ENCODE measurements at regions not wholly inside any gene's neighbourhood (a gene's known extent, or its start where the extent isn't known, plus 50 kb on each side); places are given as distances from the start of the nearest gene placed in this dataset.

- Histone ChIP-seq H3K79me2 (ENCODE audit: insufficient read depth, low read length) (no peaks in the 10 kb centered on the region), H3K18ac (ENCODE audit: insufficient read length, low read depth, low read length) (no peak overlapping the region), H4K8ac (replicated peaks; ENCODE audit: insufficient read length, low read depth, low read length) (no peak overlapping the region), H4K91ac (ENCODE audit: insufficient read length, low read depth, low read length) (no peak overlapping the region), H2BK15ac (ENCODE audit: low read depth, low read length) (no peak overlapping the region), H4K5ac (ENCODE audit: insufficient read length, low read depth, low read length) (no peak overlapping the region), H3K9me3 (ENCODE audit: control insufficient read depth, low read depth, low read length) (no peaks in the 10 kb centered on the region), H3K79me1 (ENCODE audit: insufficient read depth, low read depth, low read length, poor library complexity, severe bottlenecking) (no peaks in the 10 kb centered on the region), H3K4me1 (ENCODE audit: insufficient read depth, low read length) (peaks cover 14% of the 10 kb centered on the region; the same call in 1 of the 2 replicates), H2BK5ac (ENCODE audit: insufficient read length, low read length) (no peak overlapping the region), H3K56ac (ENCODE audit: insufficient read length, low read depth, low read length) (no peak overlapping the region), H2AFZ (ENCODE audit: low read length) (no peak overlapping the region), H2AK5ac (ENCODE audit: insufficient read length, low read length) (no peak overlapping the region), H3T11ph (ENCODE audit: low read length) (no peak overlapping the region), H2BK12ac (ENCODE audit: insufficient read length, low read depth, low read length) (no peak overlapping the region), H2BK120ac (ENCODE audit: low read depth, low read length, poor library complexity, severe bottlenecking) (no peak overlapping the region), H3K23ac (ENCODE audit: insufficient read length, low read depth, low read length) (no peak overlapping the region), H4K20me1 (ENCODE audit: control insufficient read depth, insufficient read depth, insufficient read length) (no peaks in the 10 kb centered on the region), H3K4ac (ENCODE audit: low read depth, low read length) (no peak overlapping the region), H3K4me2 (ENCODE audit: insufficient read depth, insufficient read length, low read length) (no peak overlapping the region), H3K27ac (ENCODE audit: insufficient read length, low read depth, low read length) (no peak overlapping the region), H3K23me2 (ENCODE audit: insufficient read length, low read depth, low read length, poor library complexity, severe bottlenecking) (peaks cover 5% of the 10 kb centered on the region), H3K27me3 (ENCODE audit: insufficient read depth, low read length) (no peaks in the 10 kb centered on the region), H2BK20ac (ENCODE audit: low read depth, low read length, poor library complexity, severe bottlenecking) (no peak overlapping the region), H3K14ac (ENCODE audit: insufficient read depth, low read length) (no peak overlapping the region; the same call in 1 of the 2 replicates), H3K9ac (ENCODE audit: extremely low read depth, insufficient read length, low read length) (no peak overlapping the region)
- Mint-ChIP-seq H3K9me3 (no peaks in the 10 kb centered on the region; a peak in 1 of 5 replicates), H3K27ac (no peak overlapping the region), H3K4me1 (peaks cover 33 to 51% of the 10 kb centered on the region in 2 experiments), H3K27me3 (ENCODE audit: low read depth) (peaks cover 22% of the 10 kb centered on the region), H3K36me3 (ENCODE audit: insufficient read depth in 1 of 3, low read depth in 3 of 3) (no peaks in the 10 kb centered on the region; a peak in 1 of 7 replicates), H3K4me3 (no peak overlapping the region)
- WGBS (ENCODE audit: extremely low coverage, insufficient read length, low lambda C conversion rate), result no CpG with 5 or more reads among the region's 17 CpGs
- no peak for DNase-seq
- no peak for TF ChIP-seq CTCF (conservative IDR thresholded peaks at IDR 0.05)
These were observed 196.6 kb upstream of the CIBAR2 start for GRCh38 chr16:85308611-85309540.

Data from H9 (cell line).